HG02852 (cell line): ENCODE measurements at regions not wholly inside any gene's neighbourhood (a gene's known extent, or its start where the extent isn't known, plus 50 kb on each side); places are given as distances from the start of the nearest gene placed in this dataset.
"Not testable (repeated sequence)": the region's sequence is repeated elsewhere in the genome, so short reads cannot be mapped to it uniquely, and the experiment has no call there.

Experiments
- ATAC-seq: cut with Tn5 transposase; IDR thresholded peaks from one replicate; pipeline ENCODE4 v1.9.1; 2021; ENCODE audit warnings: mild to moderate bottlenecking, moderate library complexity; ENCODE audit not compliant: unreplicated experiment

- ATAC-seq = no peak
Measured at GRCh38 chr6:113067612-113068275, 720.6 kb downstream of the RFPL4B start.

- no peak for ATAC-seq
Measured at GRCh38 chr6:113068570-113068969, 721.4 kb downstream of the RFPL4B start.

GRCh38 chr6:113070681-113071080, 723.6 kb downstream of the RFPL4B start:
- not testable (repeated sequence) for ATAC-seq

GRCh38 chr6:113073611-113074191, 726.6 kb downstream of the RFPL4B start:
- ATAC-seq = no peak

GRCh38 chr6:113076116-113076515, 729.0 kb downstream of the RFPL4B start:
- ATAC-seq = no peak

GRCh38 chr6:113076816-113077215, 729.7 kb downstream of the RFPL4B start:
- ATAC-seq = no peak

GRCh38 chr6:113077794-113078193, 730.7 kb downstream of the RFPL4B start:
- ATAC-seq = no peak

- ATAC-seq = no peak
Measured at GRCh38 chr6:113078791-113079190, 731.7 kb downstream of the RFPL4B start.

GRCh38 chr6:113082745-113083144, 735.6 kb downstream of the RFPL4B start:
- ATAC-seq = no peak

GRCh38 chr6:113083947-113084346, 736.8 kb downstream of the RFPL4B start:
- ATAC-seq = no peak

GRCh38 chr6:113089056-113089455, 741.9 kb downstream of the RFPL4B start:
- no peak for ATAC-seq

GRCh38 chr6:113092795-113093194, 745.7 kb downstream of the RFPL4B start:
- ATAC-seq = no peak

- no peak for ATAC-seq
Measured at GRCh38 chr6:113094779-113095178, 747.6 kb downstream of the RFPL4B start.

- no peak for ATAC-seq
Measured at GRCh38 chr6:113095841-113096240, 748.7 kb downstream of the RFPL4B start.

GRCh38 chr6:113102761-113103160, 754.4 kb upstream of the MARCKS start:
- no peak for ATAC-seq

- no peak for ATAC-seq
Measured at GRCh38 chr6:113103634-113104361, 753.3 kb upstream of the MARCKS start.

GRCh38 chr6:113104541-113104940, 752.6 kb upstream of the MARCKS start:
- ATAC-seq = no peak

GRCh38 chr6:113104951-113105350, 752.2 kb upstream of the MARCKS start:
- ATAC-seq = no peak

GRCh38 chr6:113110211-113110610, 746.9 kb upstream of the MARCKS start:
- ATAC-seq = no peak

GRCh38 chr6:113111550-113111949, 745.6 kb upstream of the MARCKS start:
- ATAC-seq = no peak

- no peak for ATAC-seq
Measured at GRCh38 chr6:113112086-113112485, 745.1 kb upstream of the MARCKS start.

GRCh38 chr6:113115196-113115595, 741.9 kb upstream of the MARCKS start:
- ATAC-seq = no peak
